ENCODE measurements at regions not wholly inside any gene's neighbourhood (a gene's known extent, or its start where the extent isn't known, plus 50 kb on each side); places are given as distances from the start of the nearest gene placed in this dataset.

- TF ChIP-seq CTCF (conservative IDR thresholded peaks at IDR 0.05) (no peak), ZFX (IDR thresholded peaks at IDR 0.05) (no peak)
These were observed 352.8 kb upstream of the FAM174A start for GRCh38 chr5:100182402-100182801.

Measured in C4-2B (cell line).